GM21723 (cell line): ENCODE measurements at regions not wholly inside any gene's neighbourhood (a gene's known extent, or its start where the extent isn't known, plus 50 kb on each side); places are given as distances from the start of the nearest gene placed in this dataset.
"Not testable (repeated sequence)": the region's sequence is repeated elsewhere in the genome, so short reads cannot be mapped to it uniquely, and the experiment has no call there.

Experiments used
- ATAC-seq: cut with Tn5 transposase; IDR thresholded peaks from one replicate; pipeline ENCODE4 v1.9.1; 2021; ENCODE audit warnings: mild to moderate bottlenecking, moderate library complexity; ENCODE audit not compliant: unreplicated experiment

- ATAC-seq, result no peak
These were observed 158.9 kb downstream of the LY86 start for GRCh38 chr6:6747371-6747770.

- ATAC-seq, result no peak
These were observed 159.5 kb downstream of the LY86 start for GRCh38 chr6:6748001-6748400.

- ATAC-seq, result no peak
These were observed 161.4 kb downstream of the LY86 start for GRCh38 chr6:6749702-6750491.

- no peak for ATAC-seq
These were observed 162.2 kb downstream of the LY86 start for GRCh38 chr6:6750594-6751265.

GRCh38 chr6:6751266-6751596 lies 162.7 kb downstream of the LY86 start:
- ATAC-seq, result no peak

- ATAC-seq, result no peak
These were observed 163.1 kb downstream of the LY86 start for GRCh38 chr6:6751619-6752023.

- no peak for ATAC-seq
These were observed 163.6 kb downstream of the LY86 start for GRCh38 chr6:6752129-6752528.

GRCh38 chr6:6753301-6753700 lies 164.8 kb downstream of the LY86 start:
- ATAC-seq, result no peak

- no peak for ATAC-seq
These were observed 168.0 kb downstream of the LY86 start for GRCh38 chr6:6756526-6756925.

- no peak for ATAC-seq
These were observed 170.0 kb downstream of the LY86 start for GRCh38 chr6:6758546-6758914.

GRCh38 chr6:6758915-6759654 lies 170.6 kb downstream of the LY86 start:
- ATAC-seq, result peak; percentile 83

GRCh38 chr6:6760002-6760401 lies 171.5 kb downstream of the LY86 start:
- no peak for ATAC-seq

GRCh38 chr6:6762566-6762965 lies 174.0 kb downstream of the LY86 start:
- not testable (repeated sequence) for ATAC-seq

- ATAC-seq, result no peak
These were observed 176.4 kb downstream of the LY86 start for GRCh38 chr6:6764764-6765434.

GRCh38 chr6:6766230-6766905 lies 177.8 kb downstream of the LY86 start:
- ATAC-seq, result no peak

- ATAC-seq, result no peak
These were observed 180.9 kb downstream of the LY86 start for GRCh38 chr6:6769466-6769865.

- no peak for ATAC-seq
These were observed 182.9 kb downstream of the LY86 start for GRCh38 chr6:6771224-6771945.

GRCh38 chr6:6771964-6772363 lies 183.4 kb downstream of the LY86 start:
- ATAC-seq, result no peak

- ATAC-seq, result no peak
These were observed 184.2 kb downstream of the LY86 start for GRCh38 chr6:6772751-6773150.

GRCh38 chr6:6775074-6775473 lies 186.6 kb downstream of the LY86 start:
- ATAC-seq, result no peak
